ELF-1 (cell line): ENCODE measurements at regions not wholly inside any gene's neighbourhood (a gene's known extent, or its start where the extent isn't known, plus 50 kb on each side); places are given as distances from the start of the nearest gene placed in this dataset.
"Not testable (repeated sequence)": the region's sequence is repeated elsewhere in the genome, so short reads cannot be mapped to it uniquely, and the experiment has no call there.

Experiments
- DNase-seq: peaks from one replicate; pipeline ENCODE4 v3.0.0-alpha.2; 2016; ENCODE audit warnings: low read depth, low spot score

- DNase-seq = not testable (repeated sequence)
Measured at GRCh38 chr1:145553795-145554194, 54.0 kb upstream of the GPR89A start.

- DNase-seq = no peak
Measured at GRCh38 chr1:145545055-145545454, 62.7 kb upstream of the GPR89A start.

- not testable (repeated sequence) for DNase-seq
Measured at GRCh38 chr1:145541685-145542084, 66.1 kb upstream of the GPR89A start.

GRCh38 chr1:145541246-145541645 lies 66.5 kb upstream of the GPR89A start:
- peak; percentile 2 for DNase-seq

- DNase-seq = not testable (repeated sequence)
Measured at GRCh38 chr1:145538118-145538882, 69.5 kb upstream of the GPR89A start.

- DNase-seq = not testable (repeated sequence)
Measured at GRCh38 chr1:145537003-145537402, 70.8 kb upstream of the GPR89A start.

GRCh38 chr1:145535461-145535860 lies 72.3 kb upstream of the GPR89A start:
- DNase-seq = peak; percentile 62

GRCh38 chr1:145528068-145528564 lies 79.7 kb upstream of the GPR89A start:
- DNase-seq = not testable (repeated sequence)

- not testable (repeated sequence) for DNase-seq
Measured at GRCh38 chr1:145520159-145520558, 87.6 kb upstream of the GPR89A start.

- not testable (repeated sequence) for DNase-seq
Measured at GRCh38 chr1:145519302-145519701, 88.5 kb upstream of the GPR89A start.

GRCh38 chr1:145513017-145513416 lies 87.6 kb upstream of the NBPF20 start:
- not testable (repeated sequence) for DNase-seq

- DNase-seq = not testable (repeated sequence)
Measured at GRCh38 chr1:145508053-145508452, 82.7 kb upstream of the NBPF20 start.

- DNase-seq = not testable (repeated sequence)
Measured at GRCh38 chr1:145505663-145506647, 80.6 kb upstream of the NBPF20 start.

- not testable (repeated sequence) for DNase-seq
Measured at GRCh38 chr1:145504834-145505413, 79.5 kb upstream of the NBPF20 start.

- DNase-seq = not testable (repeated sequence)
Measured at GRCh38 chr1:145504310-145504709, 78.9 kb upstream of the NBPF20 start.

- DNase-seq = not testable (repeated sequence)
Measured at GRCh38 chr1:145500251-145500650, 74.8 kb upstream of the NBPF20 start.

- DNase-seq = not testable (repeated sequence)
Measured at GRCh38 chr1:145495077-145495871, 69.9 kb upstream of the NBPF20 start.

- DNase-seq = not testable (repeated sequence)
Measured at GRCh38 chr1:145488193-145488933, 63.0 kb upstream of the NBPF20 start.

- peak; percentile 8 for DNase-seq
Measured at GRCh38 chr1:145487156-145487555, 61.8 kb upstream of the NBPF20 start.

- DNase-seq = not testable (repeated sequence)
Measured at GRCh38 chr1:145484257-145484656, 58.9 kb upstream of the NBPF20 start.
